ENCODE measurements at regions not wholly inside any gene's neighbourhood (a gene's known extent, or its start where the extent isn't known, plus 50 kb on each side); places are given as distances from the start of the nearest gene placed in this dataset.

DNA sequence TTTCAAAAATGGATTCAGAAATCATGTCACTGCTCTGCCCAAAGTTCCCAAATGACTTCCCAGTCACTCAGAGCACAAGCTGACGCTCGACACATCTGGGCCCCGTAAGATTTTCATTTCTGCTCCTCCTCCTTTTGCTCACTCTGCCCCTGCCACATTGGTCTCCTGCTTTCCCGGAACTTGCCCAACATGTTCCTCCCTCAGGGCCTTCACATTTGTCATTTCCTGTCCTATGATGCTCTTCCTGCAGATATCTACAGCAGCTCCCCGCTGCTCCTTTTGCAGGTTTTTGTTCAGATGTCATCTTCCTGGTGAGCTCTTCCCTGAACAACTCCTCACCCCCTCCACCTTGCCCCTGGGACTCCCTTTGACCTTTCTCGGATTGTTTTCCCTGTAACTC, 58.5 kb upstream of the IVNS1ABP start:
- TF ChIP-seq, protein P1, sequence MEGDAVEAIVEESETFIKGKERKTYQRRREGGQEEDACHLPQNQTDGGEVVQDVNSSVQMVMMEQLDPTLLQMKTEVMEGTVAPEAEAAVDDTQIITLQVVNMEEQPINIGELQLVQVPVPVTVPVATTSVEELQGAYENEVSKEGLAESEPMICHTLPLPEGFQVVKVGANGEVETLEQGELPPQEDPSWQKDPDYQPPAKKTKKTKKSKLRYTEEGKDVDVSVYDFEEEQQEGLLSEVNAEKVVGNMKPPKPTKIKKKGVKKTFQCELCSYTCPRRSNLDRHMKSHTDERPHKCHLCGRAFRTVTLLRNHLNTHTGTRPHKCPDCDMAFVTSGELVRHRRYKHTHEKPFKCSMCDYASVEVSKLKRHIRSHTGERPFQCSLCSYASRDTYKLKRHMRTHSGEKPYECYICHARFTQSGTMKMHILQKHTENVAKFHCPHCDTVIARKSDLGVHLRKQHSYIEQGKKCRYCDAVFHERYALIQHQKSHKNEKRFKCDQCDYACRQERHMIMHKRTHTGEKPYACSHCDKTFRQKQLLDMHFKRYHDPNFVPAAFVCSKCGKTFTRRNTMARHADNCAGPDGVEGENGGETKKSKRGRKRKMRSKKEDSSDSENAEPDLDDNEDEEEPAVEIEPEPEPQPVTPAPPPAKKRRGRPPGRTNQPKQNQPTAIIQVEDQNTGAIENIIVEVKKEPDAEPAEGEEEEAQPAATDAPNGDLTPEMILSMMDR (IDR thresholded peaks at IDR 0.05) = no peak
- no peak for TF ChIP-seq POLR2A (IDR thresholded peaks at IDR 0.05)
